HCT116 (cell line): ENCODE measurements at regions not wholly inside any gene's neighbourhood (a gene's known extent, or its start where the extent isn't known, plus 50 kb on each side); places are given as distances from the start of the nearest gene placed in this dataset.

Source experiments
- ATAC-seq: fragments of 200-7000 bp; cut with Tn5 transposase; 2 replicates; pipeline ENCODE4 v1.9.1; 2020; ENCODE audit warnings: mild to moderate bottlenecking, moderate library complexity
- BruUV-seq: library from RNA; stranded (reverse); fragments of 400-500 nt; replicated peaks from 2 replicates; lab custom pipeline; 2021; lab: Mats Ljungman, UMichigan
- CTCF ChIA-PET: fragments of 300-600 bp; sonication (Branson Sonifier 250); formaldehyde crosslinking; loops from one replicate; lab custom pipeline; 2021; ENCODE audit warnings: antibody characterized with exemption; lab: Charles Lee
- POLR2A ChIA-PET: fragments of 300-600, 350-600 bp; sonication (Branson Sonifier 250); formaldehyde crosslinking; loops from one replicate; lab custom pipeline; 2021; ENCODE audit warnings: antibody characterized with exemption; lab: Charles Lee
- RAD21 ChIA-PET, 2 experiments: fragments of 300-600 bp; sonication (Branson Sonifier 250); formaldehyde crosslinking; loops; one replicate each; lab custom pipeline; 2023; ENCODE audit warnings: low total read pairs in 2 of 2; ENCODE audit not compliant: uncharacterized antibody in 2 of 2, unreplicated experiment in 2 of 2, low non-redundant PET in 1 of 2; lab: Charles Lee
- DNase-seq: peaks from one replicate; pipeline ENCODE4 v3.0.0-alpha.2; 2010; ENCODE audit warnings: low read depth, low spot score
- H2AFZ ChIP-seq: fragments of 200-600 bp; shearing (Covaris generic), sonication (generic); 2 replicates; pipeline ENCODE4 v1.6.1; 2017; ENCODE audit warnings: low read depth, mixed run types, mixed read lengths, antibody characterized with exemption, low read length; ENCODE audit not compliant: poor library complexity, severe bottlenecking
- H3K27ac ChIP-seq: 2 replicates; pipeline ENCODE4 v1.5.1; 2012; ENCODE audit warnings: low read depth, low read length
- H3K27me3 ChIP-seq: fragments of 200-600 bp; sonication (generic); 2 replicates; pipeline ENCODE4 v1.6.1; 2016; ENCODE audit warnings: mixed run types, low read length, mixed read lengths; ENCODE audit not compliant: insufficient read depth
- H3K36me3 ChIP-seq, 2 experiments: fragments of 200-500 bp in 1 of 2; fragments of 200-600 bp in 1 of 2; sonication (Bioruptor generic) in 1 of 2; sonication (generic) in 1 of 2; 2 replicates each; pipeline versions ENCODE4 v1.5.1 to v1.6.1; 2014 to 2016; ENCODE audit warnings: low read length in 2 of 2, inconsistent platforms in 1 of 2, mixed read lengths in 1 of 2, mixed run types in 1 of 2; ENCODE audit not compliant: insufficient read depth in 2 of 2, control insufficient read depth in 1 of 2
- H3K4me1 ChIP-seq, 2 experiments: fragments of 200-600 bp in 1 of 2; sonication (generic) in 1 of 2; 2 replicates each; pipeline versions ENCODE4 v1.5.1 to v1.6.1; 2012 to 2017; ENCODE audit warnings: low read length in 2 of 2, inconsistent platforms in 1 of 2, mild to moderate bottlenecking in 1 of 2, mixed read lengths in 1 of 2, mixed run types in 1 of 2, moderate library complexity in 1 of 2; ENCODE audit not compliant: insufficient read depth in 2 of 2, control insufficient read depth in 1 of 2
- H3K4me2 ChIP-seq: fragments of 200-600 bp; sonication (generic); 2 replicates; pipeline ENCODE4 v1.6.1; 2017; ENCODE audit warnings: mixed run types, low read length, mixed read lengths
- H3K4me3 ChIP-seq, 2 experiments: fragments of 200-600 bp in 1 of 2; sonication (generic) in 1 of 2; replicated peaks in 1 of 2; 2 replicates each; pipeline ENCODE4 v1.5.1; 2011 to 2016; ENCODE audit warnings: low read length in 2 of 2, control low read depth in 1 of 2, low read depth in 1 of 2, mild to moderate bottlenecking in 1 of 2, mixed read lengths in 1 of 2, mixed run types in 1 of 2
- H3K79me2 ChIP-seq: fragments of 200-600 bp; sonication (generic); 2 replicates; pipeline ENCODE4 v1.6.1; 2017; ENCODE audit warnings: mild to moderate bottlenecking, mixed run types, low read length, moderate library complexity, mixed read lengths; ENCODE audit not compliant: insufficient read depth
- H3K9ac ChIP-seq: fragments of 200-600 bp; sonication (generic); 2 replicates; pipeline ENCODE4 v1.6.1; 2016; ENCODE audit warnings: low read length, mixed read lengths
- H3K9me2 ChIP-seq: fragments of 200-600 bp; sonication (generic), shearing (Covaris generic); 2 replicates; pipeline ENCODE4 v1.6.1; 2017; ENCODE audit warnings: mixed run types, mild to moderate bottlenecking, moderate library complexity; ENCODE audit not compliant: insufficient read depth
- H3K9me3 ChIP-seq, 2 experiments: fragments of 200-500 bp in 1 of 2; fragments of 200-600 bp in 1 of 2; sonication (Bioruptor generic) in 1 of 2; sonication (generic) in 1 of 2; 2 replicates each; pipeline ENCODE4 v1.6.1; 2014 to 2017; ENCODE audit warnings: low read length in 2 of 2, mixed read lengths in 2 of 2, inconsistent platforms in 1 of 2, low read depth in 1 of 2, mild to moderate bottlenecking in 1 of 2, mixed run types in 1 of 2, moderate library complexity in 1 of 2; ENCODE audit not compliant: control insufficient read depth in 1 of 2, insufficient read depth in 1 of 2
- H4K20me1 ChIP-seq: fragments of 200-600 bp; sonication (generic), shearing (Covaris generic); 2 replicates; pipeline ENCODE4 v1.6.1; 2017; ENCODE audit warnings: mixed run types, mild to moderate bottlenecking, moderate library complexity; ENCODE audit not compliant: insufficient read depth
- CEBPB ChIP-seq: IDR thresholded peaks from 2 replicates; pipeline ENCODE4 v1.6.1; 2012; ENCODE audit warnings: low read depth
- CTCF ChIP-seq, 3 experiments: fragments of 200-600 bp in 1 of 3; sonication (generic) in 1 of 3; IDR thresholded peaks in 2 of 3; conservative IDR thresholded peaks in 1 of 3; 2 replicates each; pipeline ENCODE4 v1.5.1; 2012 to 2017; ENCODE audit warnings: low read depth in 2 of 3, low read length in 2 of 3, antibody characterized with exemption in 1 of 3, borderline replicate concordance in 1 of 3, control low read depth in 1 of 3, mild to moderate bottlenecking in 1 of 3, mixed read lengths in 1 of 3, mixed run types in 1 of 3, moderate library complexity in 1 of 3; ENCODE audit not compliant: insufficient read depth in 1 of 3
- EGR1 ChIP-seq: IDR thresholded peaks from 2 replicates; pipeline ENCODE4 v1.6.1; 2012; ENCODE audit warnings: low read depth
- ELF1 ChIP-seq: IDR thresholded peaks from 2 replicates; pipeline ENCODE4 v1.6.1; 2012; ENCODE audit warnings: low read depth, borderline replicate concordance
- EZH2phosphoT487 ChIP-seq: fragments of 200-600 bp; IDR thresholded peaks from 2 replicates; pipeline ENCODE4 v1.6.1; 2018; ENCODE audit warnings: antibody characterized with exemption, borderline replicate concordance
- MAX ChIP-seq: IDR thresholded peaks from 2 replicates; pipeline ENCODE4 v1.6.1; 2012
- POLR2A ChIP-seq: IDR thresholded peaks from 2 replicates; pipeline ENCODE4 v1.7.0; 2011; ENCODE audit warnings: borderline replicate concordance; ENCODE audit not compliant: insufficient read depth, insufficient read length; ENCODE audit errors: extremely low read depth
- POLR2AphosphoS5 ChIP-seq: IDR thresholded peaks from 2 replicates; pipeline ENCODE4 v1.6.1; 2011; ENCODE audit warnings: mild to moderate bottlenecking, low read depth, low read length, moderate library complexity
- RAD21 ChIP-seq: IDR thresholded peaks from 2 replicates; pipeline ENCODE4 v1.6.1; 2012; ENCODE audit warnings: low read depth, mild to moderate bottlenecking
- REST ChIP-seq: IDR thresholded peaks from 2 replicates; pipeline ENCODE4 v1.6.1; 2012; ENCODE audit warnings: low read depth
- SRF ChIP-seq: IDR thresholded peaks from 2 replicates; pipeline ENCODE4 v1.6.1; 2012; ENCODE audit warnings: low read depth
- TCF7L2 ChIP-seq: IDR thresholded peaks from 2 replicates; pipeline ENCODE4 v1.7.0; 2011; ENCODE audit warnings: borderline replicate concordance, inconsistent platforms; ENCODE audit not compliant: insufficient read depth, insufficient read length; ENCODE audit errors: extremely low read depth
- ZBTB33 ChIP-seq: IDR thresholded peaks from 2 replicates; pipeline ENCODE4 v1.6.1; 2011; ENCODE audit warnings: mild to moderate bottlenecking, low read length, moderate library complexity; ENCODE audit not compliant: insufficient replicate concordance; ENCODE audit errors: extremely low read depth
- ZFX ChIP-seq: fragments of 450-650 bp; IDR thresholded peaks from 2 replicates; pipeline ENCODE4 v1.6.1; 2017
- intact Hi-C: fragments of 100-400 bp; cut with micrococcal nuclease; formaldehyde crosslinking; loops from 2 replicates; pipeline ENCODE4 v1.10.0; 2022

- intact Hi-C loops = no loop called here
- Histone ChIP-seq H3K9me2 (no peaks in the 10 kb centered on the region), H3K4me3 (no peak overlapping the region), H3K27me3 (no peaks in the 10 kb centered on the region), H3K27ac (no peak overlapping the region), H2AFZ (no peak overlapping the region), H3K36me3 (no peaks in the 10 kb centered on the region), H3K4me2 (no peak overlapping the region), H3K9ac (no peak overlapping the region), H3K9me3 (no peaks in the 10 kb centered on the region), H4K20me1 (no peaks in the 10 kb centered on the region), H3K4me1 (no peaks in the 10 kb centered on the region), H3K79me2 (no peaks in the 10 kb centered on the region)
- no TSS peak for BruUV-seq
- no peak for ATAC-seq
- no peak for DNase-seq
- RAD21 ChIA-PET = no interaction called here
- POLR2A ChIA-PET = no interaction called here
- CTCF ChIA-PET = no interaction called here
- no peak for TF ChIP-seq EZH2phosphoT487
- TF ChIP-seq ELF1 = no peak
- TF ChIP-seq POLR2A = no peak
- no peak for TF ChIP-seq EGR1
- no peak for TF ChIP-seq ZFX
- no peak for TF ChIP-seq SRF
- TF ChIP-seq TCF7L2 = no peak
Measured at GRCh38 chr2:41321351-41321750, 726.5 kb upstream of the PKDCC start.

GRCh38 chr2:41326851-41327250 lies 721.0 kb upstream of the PKDCC start:
- CTCF ChIA-PET = no interaction called here
- TF ChIP-seq EGR1 (no peak), REST (no peak), POLR2AphosphoS5 (no peak), CTCF (IDR thresholded peaks at IDR 0.05 in 2 of 3, conservative IDR thresholded peaks at IDR 0.05 in 1 of 3; ENCODE audit: borderline replicate concordance in 1 of 3, insufficient read depth in 1 of 3, low read depth in 2 of 3, low read length in 2 of 3) (no peak), ZBTB33 (no peak), CEBPB (no peak), MAX (no peak), RAD21 (no peak)

More at GRCh38 chr2:41326851-41327250, 721.0 kb upstream of the PKDCC start:
- Histone ChIP-seq H4K20me1 (no peaks in the 10 kb centered on the region), H3K27me3 (no peaks in the 10 kb centered on the region), H3K4me2 (no peak overlapping the region), H3K27ac (no peak overlapping the region), H3K79me2 (no peaks in the 10 kb centered on the region), H3K9me3 (no peaks in the 10 kb centered on the region), H3K4me3 (no peak overlapping the region), H3K4me1 (no peaks in the 10 kb centered on the region), H3K9me2 (no peaks in the 10 kb centered on the region), H3K36me3 (no peaks in the 10 kb centered on the region), H2AFZ (no peak overlapping the region), H3K9ac (no peak overlapping the region)
- DNase-seq = no peak
- no peak for ATAC-seq
- ChIA-PET RAD21 (no interaction called here), POLR2A (no interaction called here)
- intact Hi-C loops = no loop called here
- BruUV-seq = no TSS peak
